ENCODE measurements at regions not wholly inside any gene's neighbourhood (a gene's known extent, or its start where the extent isn't known, plus 50 kb on each side); places are given as distances from the start of the nearest gene placed in this dataset.

DNA sequence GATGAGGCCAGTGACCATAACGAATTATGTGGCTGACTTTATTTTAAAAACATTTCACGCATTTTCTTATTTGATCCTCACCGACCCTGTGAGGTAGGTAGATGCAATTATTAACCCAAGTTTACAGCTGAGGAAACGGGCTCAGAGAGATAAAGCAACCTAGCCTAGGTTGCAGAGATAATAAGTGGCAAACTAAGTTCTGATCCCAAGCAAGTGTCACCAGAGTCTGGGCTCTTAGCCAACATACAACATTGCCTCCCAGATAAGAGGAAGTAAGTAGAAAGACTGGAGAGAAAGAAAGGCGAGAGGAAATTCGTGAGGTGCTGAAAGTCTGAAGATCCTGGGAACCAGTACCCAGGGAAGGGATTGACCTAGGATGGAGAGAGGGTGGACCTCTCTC is 77.4 kb upstream of the GPR50 start:
- TF ChIP-seq, protein P1, sequence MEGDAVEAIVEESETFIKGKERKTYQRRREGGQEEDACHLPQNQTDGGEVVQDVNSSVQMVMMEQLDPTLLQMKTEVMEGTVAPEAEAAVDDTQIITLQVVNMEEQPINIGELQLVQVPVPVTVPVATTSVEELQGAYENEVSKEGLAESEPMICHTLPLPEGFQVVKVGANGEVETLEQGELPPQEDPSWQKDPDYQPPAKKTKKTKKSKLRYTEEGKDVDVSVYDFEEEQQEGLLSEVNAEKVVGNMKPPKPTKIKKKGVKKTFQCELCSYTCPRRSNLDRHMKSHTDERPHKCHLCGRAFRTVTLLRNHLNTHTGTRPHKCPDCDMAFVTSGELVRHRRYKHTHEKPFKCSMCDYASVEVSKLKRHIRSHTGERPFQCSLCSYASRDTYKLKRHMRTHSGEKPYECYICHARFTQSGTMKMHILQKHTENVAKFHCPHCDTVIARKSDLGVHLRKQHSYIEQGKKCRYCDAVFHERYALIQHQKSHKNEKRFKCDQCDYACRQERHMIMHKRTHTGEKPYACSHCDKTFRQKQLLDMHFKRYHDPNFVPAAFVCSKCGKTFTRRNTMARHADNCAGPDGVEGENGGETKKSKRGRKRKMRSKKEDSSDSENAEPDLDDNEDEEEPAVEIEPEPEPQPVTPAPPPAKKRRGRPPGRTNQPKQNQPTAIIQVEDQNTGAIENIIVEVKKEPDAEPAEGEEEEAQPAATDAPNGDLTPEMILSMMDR (IDR thresholded peaks at IDR 0.05; ENCODE audit: low read depth, low read length), result no peak
- no peak for TF ChIP-seq EZH2phosphoT487 (IDR thresholded peaks at IDR 0.05; ENCODE audit: low read depth)
